ENCODE measurements at regions not wholly inside any gene's neighbourhood (a gene's known extent, or its start where the extent isn't known, plus 50 kb on each side); places are given as distances from the start of the nearest gene placed in this dataset.

DNA sequence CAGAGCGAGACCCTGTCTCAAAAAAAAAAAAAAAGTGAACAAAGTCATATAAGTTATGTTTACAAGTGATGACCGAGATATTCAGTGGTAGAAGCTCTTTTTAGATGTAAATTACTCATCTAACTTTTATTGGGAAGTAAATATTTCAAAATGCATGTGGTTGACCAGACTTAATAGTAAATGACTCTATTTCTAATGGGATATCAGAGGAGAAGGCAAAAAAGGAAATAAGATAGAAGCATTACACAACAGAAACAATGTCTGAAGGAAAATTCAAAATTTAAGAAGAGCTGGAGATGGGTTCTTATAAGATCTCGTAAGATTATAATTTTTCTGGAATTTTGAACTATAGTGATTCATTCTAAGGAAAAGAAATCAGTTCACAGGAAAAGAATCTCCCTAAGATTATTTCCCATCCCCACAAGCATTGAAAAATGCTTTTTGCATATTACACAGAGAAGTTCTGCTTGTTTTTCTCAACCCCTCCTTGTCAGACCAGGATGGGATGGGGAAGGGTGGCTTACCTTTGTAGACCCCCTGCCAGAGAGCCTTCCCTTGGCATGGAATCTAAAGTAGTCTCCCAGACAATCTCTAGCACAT, 63.1 kb upstream of the STK38L start:
- H3K9ac ChIP-seq (ENCODE audit: low read depth, low read length) = no peak overlapping the region
- H3K4me3 ChIP-seq (ENCODE audit: low read length) = no peak overlapping the region
- WGBS = 89% methylated on average over 2 of the region's 3 CpGs
- H3K27ac ChIP-seq (ENCODE audit: low read depth, low read length) = no peak overlapping the region
- H3K9me3 ChIP-seq (ENCODE audit: insufficient read depth, low read depth, low read length) = no peaks in the 10 kb centered on the region
- peaks cover 9% of the 10 kb centered on the region; the same call in 1 of the 2 replicates for H3K4me1 ChIP-seq (ENCODE audit: insufficient read depth, low read length)
- no peaks in the 10 kb centered on the region for H3K27me3 ChIP-seq (ENCODE audit: insufficient read depth, low read length)
- H3K36me3 ChIP-seq (ENCODE audit: insufficient read depth, low read length) = no peaks in the 10 kb centered on the region

DNA sequence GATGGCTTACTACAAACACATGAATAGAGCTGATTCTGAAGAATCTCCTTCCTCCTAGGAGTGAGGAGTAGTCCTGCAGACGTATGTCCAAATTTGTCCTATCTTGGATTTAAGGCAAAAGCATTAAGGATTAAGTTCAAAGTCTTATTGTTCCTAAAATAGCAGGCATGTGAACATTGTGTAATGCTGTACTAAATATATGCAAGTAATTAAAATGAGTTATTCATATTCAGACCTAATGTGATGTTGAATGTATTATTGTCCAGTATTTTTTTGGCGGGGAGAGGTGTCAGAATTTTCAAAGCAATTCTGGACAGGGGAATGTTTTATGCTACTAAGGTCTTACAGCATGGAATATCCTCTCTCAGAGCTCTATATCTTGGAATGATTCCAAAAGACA, 60.7 kb upstream of the STK38L start:
- H3K9me3 ChIP-seq (ENCODE audit: insufficient read depth, low read depth, low read length) = no peaks in the 10 kb centered on the region
- H3K27me3 ChIP-seq (ENCODE audit: insufficient read depth, low read length) = no peaks in the 10 kb centered on the region
- 95% methylated on average over 2 of the region's 2 CpGs for WGBS
- H3K4me1 ChIP-seq (ENCODE audit: insufficient read depth, low read length) = peaks cover 7% of the 10 kb centered on the region; the same call in 1 of the 2 replicates
- no peak overlapping the region for H3K4me3 ChIP-seq (ENCODE audit: low read length)
- no peaks in the 10 kb centered on the region for H3K36me3 ChIP-seq (ENCODE audit: insufficient read depth, low read length)
- no peak overlapping the region for H3K27ac ChIP-seq (ENCODE audit: low read depth, low read length)
- no peak overlapping the region for H3K9ac ChIP-seq (ENCODE audit: low read depth, low read length)

DNA sequence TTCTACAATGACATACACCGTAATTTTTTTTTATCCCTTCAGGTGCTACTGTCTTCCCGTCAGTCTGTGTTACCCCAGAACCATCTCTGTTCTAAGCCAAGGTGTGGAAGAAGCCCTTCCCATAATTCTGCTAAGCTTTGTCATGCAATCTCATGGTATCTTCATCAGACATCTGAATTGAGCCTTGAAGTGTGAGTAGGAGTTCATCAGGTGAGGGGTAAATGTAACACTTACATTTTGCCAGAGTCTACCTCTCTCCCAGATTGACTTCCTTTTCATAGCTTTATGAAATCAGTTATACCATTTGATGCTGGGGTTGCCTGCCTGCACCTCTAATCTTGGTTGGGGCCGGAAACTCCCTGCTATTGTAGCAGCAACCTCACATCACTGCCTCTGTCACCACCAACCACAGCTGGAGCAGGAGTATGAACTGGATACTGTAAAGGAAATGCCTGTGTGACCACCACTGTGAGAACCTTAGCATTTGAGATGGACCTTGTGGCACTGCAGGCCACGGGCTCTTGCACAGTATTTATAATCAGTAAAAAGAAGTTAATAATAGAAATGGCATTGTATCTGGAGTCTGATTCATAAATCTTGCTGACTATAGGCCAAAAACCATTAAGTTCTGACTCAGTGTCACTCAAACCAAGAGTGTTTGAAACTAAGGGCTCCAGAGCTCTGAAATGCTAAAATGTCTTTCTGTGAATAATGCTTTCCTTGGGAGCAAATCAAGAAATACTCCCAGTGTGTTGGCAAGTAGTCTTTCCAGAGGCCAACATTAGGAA, 58.7 kb upstream of the STK38L start:
- H3K27ac ChIP-seq (ENCODE audit: low read depth, low read length) = no peak overlapping the region
- H3K36me3 ChIP-seq (ENCODE audit: insufficient read depth, low read length) = no peaks in the 10 kb centered on the region
- 81% methylated on average over 4 of the region's 4 CpGs for WGBS
- no peaks in the 10 kb centered on the region for H3K9me3 ChIP-seq (ENCODE audit: insufficient read depth, low read depth, low read length)
- no peaks in the 10 kb centered on the region for H3K27me3 ChIP-seq (ENCODE audit: insufficient read depth, low read length)
- H3K9ac ChIP-seq (ENCODE audit: low read depth, low read length) = no peak overlapping the region
- H3K4me3 ChIP-seq (ENCODE audit: low read length) = no peak overlapping the region
- no peaks in the 10 kb centered on the region for H3K4me1 ChIP-seq (ENCODE audit: insufficient read depth, low read length)

DNA sequence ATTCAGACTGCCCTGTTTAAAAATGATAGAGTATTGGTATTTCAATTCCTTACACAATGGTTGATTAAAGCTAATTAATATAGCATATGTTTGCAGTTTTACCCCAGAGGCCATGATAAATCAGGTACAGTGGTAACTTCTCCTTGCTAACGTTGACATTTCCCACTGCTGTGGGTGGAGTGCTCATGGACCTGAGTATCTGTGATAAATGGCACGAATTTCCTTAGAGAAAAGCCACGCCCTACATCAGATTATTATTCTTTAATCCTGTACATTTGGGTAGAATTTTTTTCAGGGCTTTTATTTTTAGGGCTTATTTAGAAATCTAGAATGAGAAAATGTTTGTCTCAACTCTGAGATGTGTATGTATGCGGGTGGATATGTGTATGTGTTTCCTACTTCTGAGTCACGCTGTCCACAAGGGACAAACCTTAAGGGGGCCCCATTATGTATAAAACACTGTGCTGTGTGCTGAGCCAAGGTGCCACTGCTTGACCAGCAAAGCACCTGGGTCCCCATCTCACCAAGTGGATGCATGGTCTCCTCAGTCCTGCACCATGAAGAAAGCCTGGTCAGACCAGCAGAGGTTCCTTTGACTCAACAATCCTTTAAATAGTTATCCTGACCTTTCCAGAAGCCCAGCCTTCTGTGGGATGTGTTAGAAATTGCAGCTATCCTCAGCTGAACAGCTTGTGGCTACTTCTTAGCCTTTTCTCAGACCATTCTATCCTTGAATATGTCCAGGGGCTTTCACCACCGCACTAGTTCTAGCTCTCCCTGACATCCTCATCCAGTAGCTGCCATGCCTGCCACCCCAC, 57.9 kb upstream of the STK38L start:
- no peak overlapping the region for H3K9ac ChIP-seq (ENCODE audit: low read depth, low read length)

DNA sequence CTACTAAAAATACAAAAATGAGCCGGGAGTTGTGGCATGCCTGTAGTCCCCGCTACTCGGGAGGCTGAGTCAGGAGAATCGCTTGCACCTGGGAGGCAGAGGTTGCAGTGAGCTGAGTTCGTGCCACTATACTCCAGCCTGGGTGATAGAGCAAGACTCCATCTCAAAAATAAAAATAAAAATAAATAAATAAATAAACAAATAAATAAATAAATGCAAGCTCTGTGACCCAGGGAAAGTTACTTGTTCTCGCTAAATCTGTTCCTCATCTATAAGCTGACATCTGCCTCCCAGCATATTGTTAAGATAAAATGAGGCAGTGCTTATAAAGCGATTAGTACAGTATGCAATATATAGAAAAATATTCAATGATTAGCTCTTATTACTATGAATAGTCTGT, 56.4 kb upstream of the STK38L start:
- WGBS = 100% methylated on average over 4 of the region's 7 CpGs
- Histone ChIP-seq H3K4me3 (ENCODE audit: low read length) (no peak overlapping the region), H3K4me1 (ENCODE audit: insufficient read depth, low read length) (no peaks in the 10 kb centered on the region), H3K27me3 (ENCODE audit: insufficient read depth, low read length) (no peaks in the 10 kb centered on the region), H3K36me3 (ENCODE audit: insufficient read depth, low read length) (no peaks in the 10 kb centered on the region), H3K9ac (ENCODE audit: low read depth, low read length) (no peak overlapping the region), H3K27ac (ENCODE audit: low read depth, low read length) (no peak overlapping the region), H3K9me3 (ENCODE audit: insufficient read depth, low read depth, low read length) (no peaks in the 10 kb centered on the region)

More for the DNA sequence above, 57.9 kb upstream of the STK38L start:
- H3K36me3 ChIP-seq (ENCODE audit: insufficient read depth, low read length) = no peaks in the 10 kb centered on the region
- no peaks in the 10 kb centered on the region for H3K9me3 ChIP-seq (ENCODE audit: insufficient read depth, low read depth, low read length)
- no peaks in the 10 kb centered on the region for H3K27me3 ChIP-seq (ENCODE audit: insufficient read depth, low read length)
- H3K4me1 ChIP-seq (ENCODE audit: insufficient read depth, low read length) = no peaks in the 10 kb centered on the region
- no peak overlapping the region for H3K4me3 ChIP-seq (ENCODE audit: low read length)
- 94% methylated on average over 5 of the region's 6 CpGs for WGBS
- H3K27ac ChIP-seq (ENCODE audit: low read depth, low read length) = no peak overlapping the region

DNA sequence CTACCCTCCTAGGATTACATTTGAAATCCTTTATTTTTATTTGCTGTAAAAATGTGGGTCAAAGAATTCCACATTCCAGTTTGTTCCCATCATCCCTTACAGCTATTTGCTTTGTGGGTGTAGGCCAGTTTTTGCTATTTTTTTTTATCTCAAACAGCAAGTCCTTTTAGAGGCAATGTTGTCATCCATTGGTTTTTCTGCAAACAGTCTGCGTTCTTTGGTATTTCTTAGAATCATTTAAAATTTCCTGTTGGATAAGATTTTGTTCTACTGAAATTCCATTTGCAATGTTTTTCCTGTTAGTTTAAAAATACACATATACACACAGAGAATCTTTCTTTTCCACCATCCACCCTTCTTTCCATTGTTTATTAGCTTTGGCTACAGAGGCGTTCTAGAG, 53.3 kb upstream of the STK38L start:
- H3K27ac ChIP-seq (ENCODE audit: low read depth, low read length) = no peak overlapping the region
- 0 out of 2 replicates have a peak, but pooled peaks cover 9% of the 10 kb centered on the region for H3K4me1 ChIP-seq (ENCODE audit: insufficient read depth, low read length)
- H3K9me3 ChIP-seq (ENCODE audit: insufficient read depth, low read depth, low read length) = no peaks in the 10 kb centered on the region
- H3K27me3 ChIP-seq (ENCODE audit: insufficient read depth, low read length) = no peaks in the 10 kb centered on the region
- no peaks in the 10 kb centered on the region for H3K36me3 ChIP-seq (ENCODE audit: insufficient read depth, low read length)
- H3K9ac ChIP-seq (ENCODE audit: low read depth, low read length) = no peak overlapping the region
- H3K4me3 ChIP-seq (ENCODE audit: low read length) = no peak overlapping the region
- 100% methylated on average over 2 of the region's 2 CpGs for WGBS

DNA sequence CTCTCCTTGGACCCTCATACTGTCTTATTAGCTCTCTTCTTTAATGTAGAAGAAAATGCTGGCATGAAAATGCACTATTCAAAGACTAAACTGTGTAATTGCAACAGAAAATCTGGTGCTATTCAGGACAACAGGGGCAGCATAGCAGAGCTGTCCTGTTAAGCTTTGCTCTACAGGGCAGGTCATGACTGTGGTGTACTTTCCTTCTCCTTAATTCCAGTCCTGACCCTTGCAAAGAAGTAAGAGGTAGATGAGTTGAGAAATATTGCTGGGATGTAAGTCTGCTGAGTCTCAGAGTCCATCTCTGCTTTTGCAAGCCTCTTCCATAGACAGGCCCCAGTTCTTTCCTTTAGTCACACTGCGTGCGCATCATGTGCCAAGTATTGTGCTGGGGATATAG, 52.6 kb upstream of the STK38L start:
- Histone ChIP-seq H3K27me3 (ENCODE audit: insufficient read depth, low read length) (no peaks in the 10 kb centered on the region), H3K4me1 (ENCODE audit: insufficient read depth, low read length) (0 out of 2 replicates have a peak, but pooled peaks cover 9% of the 10 kb centered on the region), H3K9ac (ENCODE audit: low read depth, low read length) (no peak overlapping the region), H3K36me3 (ENCODE audit: insufficient read depth, low read length) (no peaks in the 10 kb centered on the region), H3K9me3 (ENCODE audit: insufficient read depth, low read depth, low read length) (no peaks in the 10 kb centered on the region), H3K27ac (ENCODE audit: low read depth, low read length) (no peak overlapping the region), H3K4me3 (ENCODE audit: low read length) (no peak overlapping the region)
- 100% methylated on average over 2 of the region's 2 CpGs for WGBS

DNA sequence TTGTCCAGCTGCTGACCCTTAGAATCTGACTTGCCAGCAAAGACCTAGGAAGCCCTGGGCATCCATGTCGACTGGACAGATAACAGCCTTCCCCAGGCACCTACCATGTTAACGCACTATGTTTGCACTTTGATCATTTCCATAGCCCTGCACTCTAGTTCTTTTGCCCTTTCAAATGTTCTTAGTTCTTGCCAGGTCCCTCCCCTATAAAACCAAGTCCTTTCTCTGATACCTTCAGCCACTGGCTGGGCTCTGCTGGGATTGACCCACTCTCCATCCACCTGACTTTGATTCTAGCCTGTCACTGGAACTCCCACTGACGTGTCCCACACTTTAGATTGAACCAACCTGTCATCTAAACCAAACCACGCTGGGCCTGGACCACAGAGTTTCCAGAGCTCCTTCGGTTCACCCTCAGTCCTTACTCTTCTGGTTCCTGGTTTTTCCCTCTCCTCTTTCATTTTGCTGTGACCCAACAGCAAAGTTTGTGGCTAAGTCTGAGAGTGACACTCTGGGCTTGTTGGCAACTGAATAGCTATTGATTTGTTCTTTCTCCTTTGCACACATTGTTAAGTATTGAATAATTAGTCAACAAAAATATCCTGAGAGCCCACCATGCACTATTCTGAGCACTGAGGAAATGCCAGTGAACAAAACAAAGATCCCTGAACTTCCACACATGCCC, 51.8 kb upstream of the STK38L start:
- Histone ChIP-seq H3K4me3 (ENCODE audit: low read length) (no peak overlapping the region), H3K27me3 (ENCODE audit: insufficient read depth, low read length) (no peaks in the 10 kb centered on the region), H3K36me3 (ENCODE audit: insufficient read depth, low read length) (no peaks in the 10 kb centered on the region), H3K4me1 (ENCODE audit: insufficient read depth, low read length) (0 out of 2 replicates have a peak, but pooled peaks cover 9% of the 10 kb centered on the region), H3K9ac (ENCODE audit: low read depth, low read length) (no peak overlapping the region), H3K9me3 (ENCODE audit: insufficient read depth, low read depth, low read length) (no peaks in the 10 kb centered on the region), H3K27ac (ENCODE audit: low read depth, low read length) (no peak overlapping the region)
- WGBS = 93% methylated on average over 5 of the region's 5 CpGs

DNA sequence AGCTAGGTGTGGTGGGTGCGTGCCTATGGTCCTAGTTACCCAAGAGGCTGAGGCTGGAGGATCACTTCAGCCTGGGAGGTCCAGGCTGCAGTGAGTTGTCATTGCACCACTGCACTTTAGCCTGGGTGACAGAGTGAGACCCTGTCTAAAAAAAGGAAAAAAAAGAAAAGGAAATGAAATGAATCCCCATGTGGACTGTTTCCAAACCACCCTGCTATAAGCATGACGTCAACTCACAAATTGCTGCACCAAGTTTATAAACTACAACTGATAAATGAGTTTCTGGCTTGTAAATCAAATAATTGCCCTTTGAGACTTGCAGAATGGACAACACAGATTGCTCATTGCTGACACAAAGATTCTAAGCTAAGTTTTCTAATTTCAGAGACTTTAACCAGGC, 51.0 kb upstream of the STK38L start:
- H3K4me1 ChIP-seq (ENCODE audit: insufficient read depth, low read length) = 0 out of 2 replicates have a peak, but pooled peaks cover 9% of the 10 kb centered on the region
- no peaks in the 10 kb centered on the region for H3K27me3 ChIP-seq (ENCODE audit: insufficient read depth, low read length)
- H3K27ac ChIP-seq (ENCODE audit: low read depth, low read length) = no peak overlapping the region; the same call in 1 of the 2 replicates
- H3K36me3 ChIP-seq (ENCODE audit: insufficient read depth, low read length) = no peaks in the 10 kb centered on the region
- 94% methylated on average over 2 of the region's 2 CpGs for WGBS
- H3K4me3 ChIP-seq (ENCODE audit: low read length) = no peak overlapping the region
- no peak overlapping the region for H3K9ac ChIP-seq (ENCODE audit: low read depth, low read length)
- no peaks in the 10 kb centered on the region for H3K9me3 ChIP-seq (ENCODE audit: insufficient read depth, low read depth, low read length)

DNA sequence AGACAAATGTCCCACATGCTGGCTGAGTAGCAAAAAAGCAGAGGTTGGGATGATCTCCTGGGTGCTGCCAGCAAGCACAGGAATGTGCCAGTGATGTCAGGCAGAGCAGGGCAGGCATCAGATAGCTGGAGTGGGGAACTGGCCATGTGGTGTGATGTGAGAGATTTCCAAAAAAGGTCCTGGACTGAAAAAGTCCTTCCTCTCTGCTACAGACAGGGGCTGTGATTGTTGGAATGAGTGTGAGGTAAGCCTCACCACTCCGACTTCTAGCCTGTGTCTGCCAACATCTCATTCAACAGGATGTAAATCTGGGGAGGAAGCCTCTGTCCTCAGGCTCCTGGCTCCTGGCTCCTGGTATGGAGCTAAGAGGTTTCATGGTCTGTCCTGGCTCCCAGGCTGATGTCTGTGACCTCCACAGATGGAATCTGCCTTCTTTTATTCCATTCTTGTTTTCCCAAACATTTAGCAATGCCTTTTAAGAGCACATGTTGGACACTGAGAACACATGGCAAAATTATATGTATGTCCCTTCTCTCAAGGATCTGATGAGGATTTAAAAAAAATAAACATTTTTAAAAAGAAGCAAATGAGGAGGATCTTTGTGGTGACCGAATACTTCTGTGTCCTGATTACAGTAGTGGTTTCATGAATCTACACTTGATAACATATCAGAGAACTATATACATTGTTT, 50.1 kb upstream of the STK38L start:
- Histone ChIP-seq H3K4me3 (ENCODE audit: low read length) (no peak overlapping the region), H3K9me3 (ENCODE audit: insufficient read depth, low read depth, low read length) (no peaks in the 10 kb centered on the region), H3K36me3 (ENCODE audit: insufficient read depth, low read length) (no peaks in the 10 kb centered on the region), H3K27me3 (ENCODE audit: insufficient read depth, low read length) (no peaks in the 10 kb centered on the region), H3K27ac (ENCODE audit: low read depth, low read length) (no peak overlapping the region), H3K9ac (ENCODE audit: low read depth, low read length) (no peak overlapping the region), H3K4me1 (ENCODE audit: insufficient read depth, low read length) (0 out of 2 replicates have a peak, but pooled peaks cover 9% of the 10 kb centered on the region)
- WGBS = no CpG with 5 or more reads among the region's 2 CpGs

Data from HUES64 (cell line).